ENCODE measurements at regions not wholly inside any gene's neighbourhood (a gene's known extent, or its start where the extent isn't known, plus 50 kb on each side); places are given as distances from the start of the nearest gene placed in this dataset.
"Not testable (repeated sequence)": the region's sequence is repeated elsewhere in the genome, so short reads cannot be mapped to it uniquely, and the experiment has no call there.

- no peak for DNase-seq (ENCODE audit: low read depth)
- no peak overlapping the region for H3K4me3 ChIP-seq (ENCODE audit: control insufficient read depth, low read depth, low read length)
- no peak for TF ChIP-seq CTCF (conservative IDR thresholded peaks at IDR 0.05; ENCODE audit: control insufficient read depth, insufficient read depth, low read depth, low read length)
Observed at GRCh38 chrX:88940904-88941303, 193.9 kb downstream of the CPXCR1 start.

GRCh38 chrX:88944661-88945060, 197.6 kb downstream of the CPXCR1 start:
- TF ChIP-seq CTCF (conservative IDR thresholded peaks at IDR 0.05; ENCODE audit: control insufficient read depth, insufficient read depth, low read depth, low read length), result no peak
- DNase-seq (ENCODE audit: low read depth), result no peak
- no peak overlapping the region for H3K4me3 ChIP-seq (ENCODE audit: control insufficient read depth, low read depth, low read length)

GRCh38 chrX:88956059-88956458, 209.0 kb downstream of the CPXCR1 start:
- DNase-seq (ENCODE audit: low read depth); H3K4me3 ChIP-seq (ENCODE audit: control insufficient read depth, low read depth, low read length): not testable (repeated sequence)

- no peak for TF ChIP-seq CTCF (conservative IDR thresholded peaks at IDR 0.05; ENCODE audit: control insufficient read depth, insufficient read depth, low read depth, low read length)
- no peak overlapping the region for H3K4me3 ChIP-seq (ENCODE audit: control insufficient read depth, low read depth, low read length)
- DNase-seq (ENCODE audit: low read depth), result no peak
Observed at GRCh38 chrX:88977835-88978234, 230.8 kb downstream of the CPXCR1 start.

GRCh38 chrX:88982183-88982582, 235.2 kb downstream of the CPXCR1 start:
- no peak overlapping the region for H3K4me3 ChIP-seq (ENCODE audit: control insufficient read depth, low read depth, low read length)
- DNase-seq (ENCODE audit: low read depth), result no peak
- no peak for TF ChIP-seq CTCF (conservative IDR thresholded peaks at IDR 0.05; ENCODE audit: control insufficient read depth, insufficient read depth, low read depth, low read length)

GRCh38 chrX:88982933-88983332, 235.9 kb downstream of the CPXCR1 start:
- TF ChIP-seq CTCF (conservative IDR thresholded peaks at IDR 0.05; ENCODE audit: control insufficient read depth, insufficient read depth, low read depth, low read length), result no peak
- no peak for DNase-seq (ENCODE audit: low read depth)
- no peak overlapping the region for H3K4me3 ChIP-seq (ENCODE audit: control insufficient read depth, low read depth, low read length)

GRCh38 chrX:88988796-88989195, 241.8 kb downstream of the CPXCR1 start:
- DNase-seq (ENCODE audit: low read depth), result no peak
- no peak overlapping the region for H3K4me3 ChIP-seq (ENCODE audit: control insufficient read depth, low read depth, low read length)
- no peak for TF ChIP-seq CTCF (conservative IDR thresholded peaks at IDR 0.05; ENCODE audit: control insufficient read depth, insufficient read depth, low read depth, low read length)
